Stimulated activated CD8-positive, alpha-beta memory T cell treated with anti-CD3 and anti-CD28 coated beads, Interleukin-15, amount 100 ng/mL, for 1 hour (primary cell): ENCODE measurements at regions not wholly inside any gene's neighbourhood (a gene's known extent, or its start where the extent isn't known, plus 50 kb on each side); places are given as distances from the start of the nearest gene placed in this dataset.
"Not testable (repeated sequence)": the region's sequence is repeated elsewhere in the genome, so short reads cannot be mapped to it uniquely, and the experiment has no call there.

Experiments
- DNase-seq: peaks from one replicate; pipeline ENCODE4 v3.0.0-alpha.2; 2020; ENCODE audit warnings: low read depth

- DNase-seq = no peak
These were observed 237.2 kb downstream of the TFAP2A start for GRCh38 chr6:10177704-10178103.

- DNase-seq = no peak
These were observed 239.5 kb downstream of the TFAP2A start for GRCh38 chr6:10175362-10175761.

DNA sequence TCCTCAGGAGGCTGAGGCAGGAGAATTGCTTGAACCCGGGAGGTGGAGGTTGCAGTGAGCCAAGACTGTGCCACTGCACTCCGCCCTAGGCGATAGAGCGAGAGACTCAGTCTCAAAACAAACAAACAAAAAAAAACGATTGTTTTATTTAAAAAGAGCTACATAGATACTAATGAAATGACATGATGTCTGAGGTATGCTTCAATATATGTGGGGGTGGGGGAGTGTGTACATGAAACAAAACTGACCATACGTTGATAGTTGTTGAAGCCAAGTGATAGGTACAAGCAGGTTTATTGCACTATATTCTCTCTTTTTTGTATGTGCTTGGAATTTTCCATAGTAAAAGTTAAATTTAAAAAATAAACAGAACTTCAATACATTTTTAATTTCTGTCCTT, 240.1 kb downstream of the TFAP2A start:
- DNase-seq = no peak

DNA sequence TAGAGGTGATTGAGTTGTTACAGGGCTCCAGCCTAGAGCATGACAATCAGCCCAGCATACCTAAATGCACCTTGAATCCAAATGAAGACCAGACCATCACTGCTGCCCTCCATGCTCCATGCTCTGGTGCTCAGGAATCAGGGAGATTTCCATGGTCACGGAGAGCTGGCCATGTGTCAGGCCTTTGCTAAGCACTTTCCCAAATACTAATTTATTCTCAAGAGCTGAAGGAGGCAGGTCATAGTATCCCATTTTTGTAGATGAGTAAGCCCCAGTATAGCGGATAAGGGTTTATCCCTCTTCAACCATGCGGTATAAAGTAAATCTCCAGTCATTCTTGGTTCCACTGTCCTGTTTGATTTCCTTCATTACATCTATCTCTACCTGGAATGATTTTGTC, 240.8 kb downstream of the TFAP2A start:
- DNase-seq = no peak

DNA sequence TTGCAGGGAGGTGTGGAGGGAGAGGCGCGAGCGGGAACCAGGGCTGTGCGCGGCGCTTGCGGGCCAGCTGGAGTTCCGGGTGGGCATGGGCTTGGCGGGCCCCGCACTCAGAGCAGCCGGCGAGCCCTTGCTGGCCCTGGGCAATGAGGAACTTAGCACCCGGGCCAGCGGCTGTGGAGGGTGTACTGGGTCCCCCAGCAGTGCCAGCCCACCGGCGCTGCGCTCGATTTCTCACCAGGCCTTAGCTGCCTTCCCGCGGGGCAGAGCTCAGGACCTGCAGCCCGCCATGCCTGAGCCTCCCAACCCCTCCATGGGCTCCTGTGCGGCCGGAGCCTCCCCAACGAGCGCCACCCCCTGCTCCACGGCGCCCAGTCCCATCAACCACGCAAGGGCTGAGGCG, 243.2 kb downstream of the TFAP2A start:
- DNase-seq = not testable (repeated sequence)

GRCh38 chr6:10170816-10171215, 244.1 kb downstream of the TFAP2A start:
- DNase-seq = no peak

GRCh38 chr6:10166031-10166430, 248.8 kb downstream of the TFAP2A start:
- DNase-seq = no peak

GRCh38 chr6:10163203-10163962, 251.5 kb downstream of the TFAP2A start:
- no peak for DNase-seq

- DNase-seq = no peak
These were observed 258.0 kb downstream of the TFAP2A start for GRCh38 chr6:10156875-10157274.

GRCh38 chr6:10154251-10154650, 260.6 kb downstream of the TFAP2A start:
- no peak for DNase-seq

GRCh38 chr6:10151144-10151915, 263.5 kb downstream of the TFAP2A start:
- DNase-seq = no peak

DNA sequence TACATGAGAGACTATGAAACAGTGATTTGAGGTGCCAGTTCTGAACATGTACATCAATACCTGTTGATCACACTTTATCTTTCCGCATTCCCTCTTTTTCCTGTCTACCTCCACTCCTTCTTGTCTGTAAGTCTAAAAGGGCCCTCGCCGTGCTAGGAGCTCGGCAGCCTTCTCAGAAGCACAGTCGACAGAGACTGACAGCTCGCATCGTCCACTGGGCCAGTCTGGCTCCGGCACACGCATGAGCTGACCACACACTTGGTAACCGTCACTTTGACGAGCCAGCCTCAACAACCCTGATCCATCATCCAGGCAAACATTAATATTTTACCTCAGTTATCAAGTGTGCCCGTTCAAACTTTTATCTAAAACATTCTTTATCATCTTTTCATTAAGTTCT, 265.3 kb downstream of the TFAP2A start:
- no peak for DNase-seq

DNA sequence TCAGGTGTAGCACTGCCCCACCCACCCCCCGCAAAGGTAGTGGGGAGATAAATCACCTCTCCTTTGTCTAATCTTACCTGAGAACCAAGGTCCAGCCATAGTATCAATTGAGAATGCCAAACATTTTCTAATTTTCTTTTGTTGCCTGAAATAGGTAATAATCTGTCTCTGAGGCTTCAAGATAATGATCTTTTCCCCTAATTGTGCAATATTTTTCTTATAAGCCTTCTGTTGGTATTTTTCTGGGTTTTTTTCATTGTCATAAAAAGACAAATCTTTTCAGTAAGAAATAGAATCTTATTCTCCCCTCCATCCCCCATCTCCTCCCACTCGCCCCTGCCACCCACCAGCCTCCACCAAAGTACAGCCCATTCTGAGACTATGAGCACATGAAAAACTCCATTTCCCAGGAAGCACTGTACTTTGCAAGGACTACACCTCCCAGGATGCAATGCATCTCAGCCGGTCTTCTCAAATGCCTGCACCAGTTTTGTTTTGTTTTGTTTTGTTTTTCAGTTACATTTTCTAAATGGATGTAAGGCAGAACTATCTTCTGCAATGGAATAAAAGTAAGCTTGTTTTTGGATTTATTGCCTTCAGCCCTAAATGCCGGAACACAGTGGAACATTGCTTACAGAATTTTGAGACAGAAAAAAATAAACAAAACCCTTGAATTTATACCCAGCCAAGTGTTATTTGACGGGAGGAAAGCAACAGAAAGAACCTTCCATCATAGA, 268.0 kb downstream of the TFAP2A start:
- no peak for DNase-seq

GRCh38 chr6:10144772-10145171, 270.1 kb downstream of the TFAP2A start:
- DNase-seq = no peak

GRCh38 chr6:10141746-10142443, 273.0 kb downstream of the TFAP2A start:
- DNase-seq = no peak

- no peak for DNase-seq
These were observed 274.1 kb downstream of the TFAP2A start for GRCh38 chr6:10140824-10141223.

GRCh38 chr6:10140136-10140535, 274.7 kb downstream of the TFAP2A start:
- DNase-seq = no peak

DNA sequence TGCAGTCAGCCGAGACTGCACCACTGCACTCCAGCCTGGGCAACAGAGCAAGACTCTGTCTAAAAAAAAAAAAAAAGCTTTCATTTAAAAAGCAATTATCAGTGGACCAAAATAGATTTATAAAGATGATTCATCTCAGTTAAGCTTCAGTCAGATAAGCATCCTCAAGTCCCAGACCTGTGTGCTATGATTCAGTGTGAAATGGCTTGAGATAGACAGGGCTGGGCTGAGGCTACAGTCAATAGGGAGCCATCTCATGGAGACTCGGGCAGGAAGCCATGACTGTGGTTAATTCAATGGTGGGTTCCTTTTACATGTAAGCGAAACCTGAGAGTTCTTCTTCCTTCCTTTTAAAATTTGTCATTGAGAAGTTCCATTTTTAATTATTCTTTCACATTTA, 276.0 kb downstream of the TFAP2A start:
- DNase-seq = no peak

- no peak for DNase-seq
These were observed 278.2 kb downstream of the TFAP2A start for GRCh38 chr6:10136636-10137035.

GRCh38 chr6:10134185-10134584, 280.7 kb downstream of the TFAP2A start:
- not testable (repeated sequence) for DNase-seq

DNA sequence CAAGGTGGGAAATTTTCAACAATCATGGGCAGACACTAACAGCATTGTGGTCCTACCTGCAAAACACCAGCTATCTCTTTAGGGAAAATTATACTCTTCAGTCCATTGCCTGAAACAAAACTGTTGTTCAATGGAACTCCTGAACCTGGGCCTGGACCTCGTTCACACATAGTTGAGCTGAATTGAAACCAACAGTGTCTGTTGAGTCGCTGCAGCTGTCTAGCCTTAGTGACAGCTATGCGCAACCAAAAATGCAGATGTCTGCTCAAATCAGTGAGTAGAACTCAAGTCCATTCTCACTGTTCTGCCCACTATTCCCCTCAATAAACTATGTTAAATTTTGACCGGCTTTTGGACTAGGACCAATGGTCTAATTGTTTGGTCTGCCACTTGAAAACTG, 286.2 kb downstream of the TFAP2A start:
- no peak for DNase-seq

DNA sequence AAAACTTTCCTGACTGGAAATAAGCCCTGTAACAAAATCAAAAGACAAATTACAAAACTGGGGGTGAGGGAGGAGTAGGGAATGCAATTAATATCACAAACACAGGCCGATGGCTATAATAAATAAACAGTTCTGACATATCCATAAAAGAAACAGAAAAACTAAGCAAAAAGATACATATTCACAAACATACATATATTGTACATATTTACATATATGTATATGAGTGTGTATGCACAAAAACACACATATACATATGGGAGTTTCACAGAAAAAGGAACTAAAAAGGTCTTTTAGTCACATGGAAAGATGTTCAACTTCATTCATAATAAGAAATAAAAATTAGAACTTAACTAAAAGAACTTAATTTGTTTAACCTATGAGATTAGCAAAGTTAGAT, 292.7 kb downstream of the TFAP2A start:
- DNase-seq = no peak
